DND-41 (cell line): ENCODE measurements at regions not wholly inside any gene's neighbourhood (a gene's known extent, or its start where the extent isn't known, plus 50 kb on each side); places are given as distances from the start of the nearest gene placed in this dataset.

Experiments used
- ATAC-seq: fragments of 200-7000 bp; cut with Tn5 transposase; 3 replicates; pipeline ENCODE4 v1.9.1; 2021; ENCODE audit warnings: low read depth; ENCODE audit not compliant: insufficient read depth
- DNase-seq: peaks from one replicate; pipeline ENCODE4 v3.0.0-alpha.2; 2020
- H2AFZ ChIP-seq: 2 replicates; pipeline ENCODE4 v1.6.0; 2012; ENCODE audit warnings: low read depth, low read length
- H3K27ac ChIP-seq: 2 replicates; pipeline ENCODE4 v1.5.1; 2012; ENCODE audit warnings: low read length, inconsistent platforms
- H3K27me3 ChIP-seq: fragments of 200-600 bp; sonication (generic); 2 replicates; pipeline ENCODE4 v1.6.0; 2012; ENCODE audit warnings: low read length, mild to moderate bottlenecking, inconsistent platforms; ENCODE audit not compliant: insufficient read depth, poor library complexity
- H3K36me3 ChIP-seq: 2 replicates; pipeline ENCODE4 v1.5.1; 2012; ENCODE audit warnings: low read length, inconsistent platforms; ENCODE audit not compliant: insufficient read depth
- H3K4me1 ChIP-seq: 2 replicates; pipeline ENCODE4 v1.5.1; 2012; ENCODE audit warnings: mild to moderate bottlenecking, low read length; ENCODE audit not compliant: insufficient read depth
- H3K4me2 ChIP-seq: 2 replicates; pipeline ENCODE4 v1.6.0; 2012; ENCODE audit warnings: mild to moderate bottlenecking, moderate library complexity, low read length, inconsistent platforms; ENCODE audit not compliant: insufficient read depth
- H3K4me3 ChIP-seq, 2 experiments: fragments of 200-600 bp in 1 of 2; shearing (Covaris generic) in 1 of 2; 2 replicates each; pipeline ENCODE4 v1.5.1; 2012 to 2016; ENCODE audit warnings: inconsistent platforms in 2 of 2, low read length in 2 of 2, mild to moderate bottlenecking in 2 of 2, low read depth in 1 of 2, moderate library complexity in 1 of 2
- H3K79me2 ChIP-seq: 2 replicates; pipeline ENCODE4 v1.6.0; 2012; ENCODE audit warnings: low read length, inconsistent platforms; ENCODE audit not compliant: insufficient read depth
- H3K9ac ChIP-seq: 2 replicates; pipeline ENCODE4 v1.6.0; 2012; ENCODE audit warnings: low read depth, mild to moderate bottlenecking, inconsistent platforms, low read length, moderate library complexity
- H3K9me3 ChIP-seq: 2 replicates; pipeline ENCODE4 v1.5.1; 2012; ENCODE audit warnings: low read length, moderate library complexity, mild to moderate bottlenecking, inconsistent platforms; ENCODE audit not compliant: insufficient read depth, severe bottlenecking
- H4K20me1 ChIP-seq: 2 replicates; pipeline ENCODE4 v1.6.0; 2012; ENCODE audit warnings: low read length; ENCODE audit not compliant: insufficient read depth
- EZH2 ChIP-seq: IDR thresholded peaks from 3 replicates; pipeline ENCODE4 v1.6.1; 2012; ENCODE audit warnings: borderline replicate concordance, low read depth, mild to moderate bottlenecking, moderate library complexity, low read length, inconsistent platforms; ENCODE audit not compliant: severe bottlenecking
- TF ChIP-seq, protein P1 (sequence below): IDR thresholded peaks from 2 replicates; pipeline ENCODE4 v1.5.1; 2012; ENCODE audit warnings: borderline replicate concordance, low read length, moderate library complexity, mild to moderate bottlenecking; ENCODE audit not compliant: poor library complexity, severe bottlenecking; ENCODE audit errors: extremely low read depth

GRCh38 chr3:159600291-159600690 is 388.3 kb upstream of the IL12A start:
- TF ChIP-seq EZH2: no peak
- TF ChIP-seq, protein P1, sequence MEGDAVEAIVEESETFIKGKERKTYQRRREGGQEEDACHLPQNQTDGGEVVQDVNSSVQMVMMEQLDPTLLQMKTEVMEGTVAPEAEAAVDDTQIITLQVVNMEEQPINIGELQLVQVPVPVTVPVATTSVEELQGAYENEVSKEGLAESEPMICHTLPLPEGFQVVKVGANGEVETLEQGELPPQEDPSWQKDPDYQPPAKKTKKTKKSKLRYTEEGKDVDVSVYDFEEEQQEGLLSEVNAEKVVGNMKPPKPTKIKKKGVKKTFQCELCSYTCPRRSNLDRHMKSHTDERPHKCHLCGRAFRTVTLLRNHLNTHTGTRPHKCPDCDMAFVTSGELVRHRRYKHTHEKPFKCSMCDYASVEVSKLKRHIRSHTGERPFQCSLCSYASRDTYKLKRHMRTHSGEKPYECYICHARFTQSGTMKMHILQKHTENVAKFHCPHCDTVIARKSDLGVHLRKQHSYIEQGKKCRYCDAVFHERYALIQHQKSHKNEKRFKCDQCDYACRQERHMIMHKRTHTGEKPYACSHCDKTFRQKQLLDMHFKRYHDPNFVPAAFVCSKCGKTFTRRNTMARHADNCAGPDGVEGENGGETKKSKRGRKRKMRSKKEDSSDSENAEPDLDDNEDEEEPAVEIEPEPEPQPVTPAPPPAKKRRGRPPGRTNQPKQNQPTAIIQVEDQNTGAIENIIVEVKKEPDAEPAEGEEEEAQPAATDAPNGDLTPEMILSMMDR: no peak
- Histone ChIP-seq H3K9me3 (peaks cover 14% of the 10 kb centered on the region), H3K4me2 (no peak overlapping the region), H3K4me1 (no peaks in the 10 kb centered on the region), H3K79me2 (no peaks in the 10 kb centered on the region), H3K27ac (no peak overlapping the region), H3K9ac (no peak overlapping the region), H3K36me3 (no peaks in the 10 kb centered on the region), H4K20me1 (no peaks in the 10 kb centered on the region), H2AFZ (no peak overlapping the region), H3K27me3 (no peaks in the 10 kb centered on the region), H3K4me3 (no peak overlapping the region)
- ATAC-seq: no peak
- no peak for DNase-seq

DNA sequence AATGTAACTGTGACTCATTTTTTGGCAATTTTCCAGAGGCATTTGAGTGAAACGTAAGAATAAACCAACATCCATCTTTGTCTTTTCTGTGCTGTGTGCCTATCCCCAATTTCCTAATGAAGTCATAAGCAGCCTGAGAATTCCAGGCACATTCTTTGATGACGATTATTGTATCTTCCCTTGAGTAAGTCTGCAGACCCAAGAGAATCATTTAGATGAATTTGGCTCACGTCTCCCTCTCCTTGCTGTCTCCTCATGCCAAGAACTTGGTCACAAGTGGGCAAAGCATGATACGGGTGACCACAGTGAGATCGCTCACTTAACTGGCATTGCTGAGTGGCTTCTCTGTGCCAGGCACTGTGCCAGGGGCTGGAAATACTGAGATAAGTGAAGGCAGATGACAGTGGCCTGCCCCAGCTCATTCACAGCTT is 384.5 kb upstream of the IL12A start:
- no peaks in the 10 kb centered on the region for H3K36me3 ChIP-seq
- H3K79me2 ChIP-seq: no peaks in the 10 kb centered on the region
- no peak overlapping the region for H3K9ac ChIP-seq
- no peak overlapping the region for H3K4me3 ChIP-seq
- DNase-seq: no peak
- H3K4me2 ChIP-seq: no peak overlapping the region
- H3K27me3 ChIP-seq: no peaks in the 10 kb centered on the region
- H3K9me3 ChIP-seq: peaks cover 14% of the 10 kb centered on the region
- ATAC-seq: no peak
- TF ChIP-seq, protein P1: no peak
- H2AFZ ChIP-seq: no peak overlapping the region
- no peaks in the 10 kb centered on the region for H4K20me1 ChIP-seq
- H3K27ac ChIP-seq: no peak overlapping the region
- H3K4me1 ChIP-seq: no peaks in the 10 kb centered on the region

- no peaks in the 10 kb centered on the region for H3K36me3 ChIP-seq
- no peak for TF ChIP-seq EZH2
- TF ChIP-seq, protein P1: no peak
- DNase-seq (no peak), ATAC-seq (no peak)
- H3K9ac ChIP-seq: no peak overlapping the region
- H2AFZ ChIP-seq: no peak overlapping the region
- H3K4me2 ChIP-seq: no peak overlapping the region
- H3K27ac ChIP-seq: no peak overlapping the region
- H3K4me3 ChIP-seq: no peak overlapping the region; a peak in 1 of 4 replicates
- H3K27me3 ChIP-seq: no peaks in the 10 kb centered on the region
- H3K9me3 ChIP-seq: peaks cover 7% of the 10 kb centered on the region
- H3K4me1 ChIP-seq: no peaks in the 10 kb centered on the region
- no peaks in the 10 kb centered on the region for H3K79me2 ChIP-seq
- H4K20me1 ChIP-seq: no peaks in the 10 kb centered on the region
These were observed 383.5 kb upstream of the IL12A start for GRCh38 chr3:159605101-159605500.

DNA sequence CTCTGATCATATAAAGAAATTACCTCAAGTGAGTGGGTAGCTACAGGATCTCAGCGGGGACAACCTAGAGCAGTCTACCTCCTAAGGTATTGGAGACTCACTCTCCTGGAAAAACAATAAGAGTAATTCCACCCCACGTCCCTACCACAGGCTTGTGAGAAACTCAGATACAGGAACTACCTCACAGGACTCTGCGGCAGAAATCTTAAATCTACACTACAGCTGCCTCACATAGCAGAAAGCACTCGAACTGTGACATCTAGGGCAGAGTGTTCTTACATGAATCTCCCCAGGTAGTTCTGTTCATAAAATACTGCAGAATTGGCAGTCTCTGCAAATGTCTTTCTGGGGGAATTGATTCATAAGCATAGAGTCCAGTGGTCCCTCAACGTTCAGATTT is 382.9 kb upstream of the IL12A start:
- H3K27me3 ChIP-seq: no peaks in the 10 kb centered on the region
- DNase-seq: no peak
- no peaks in the 10 kb centered on the region for H3K36me3 ChIP-seq
- no peak overlapping the region for H3K27ac ChIP-seq
- no peak for TF ChIP-seq EZH2
- TF ChIP-seq, protein P1: no peak
- no peaks in the 10 kb centered on the region for H3K79me2 ChIP-seq
- no peak overlapping the region for H3K9ac ChIP-seq
- H4K20me1 ChIP-seq: no peaks in the 10 kb centered on the region
- no peaks in the 10 kb centered on the region for H3K4me1 ChIP-seq
- H3K4me3 ChIP-seq: no peak overlapping the region
- H3K9me3 ChIP-seq: peaks cover 2% of the 10 kb centered on the region
- no peak overlapping the region for H3K4me2 ChIP-seq
- ATAC-seq: no peak
- H2AFZ ChIP-seq: no peak overlapping the region
